Medulla oblongata (tissue), 1 donor: ENCODE measurements at regions not wholly inside any gene's neighbourhood (a gene's known extent, or its start where the extent isn't known, plus 50 kb on each side); places are given as distances from the start of the nearest gene placed in this dataset.

Source experiments
- DNase-seq: peaks from one replicate; pipeline ENCODE4 v3.0.0-alpha.2; 2015; ENCODE audit errors: extremely low spot score

- DNase-seq: no peak
These were observed 157.0 kb upstream of the CACNA1E start for GRCh38 chr1:181326348-181326747.

GRCh38 chr1:181327796-181328195, 155.5 kb upstream of the CACNA1E start:
- no peak for DNase-seq

- DNase-seq: no peak
These were observed 148.6 kb upstream of the CACNA1E start for GRCh38 chr1:181334724-181335123.

GRCh38 chr1:181335631-181336030, 147.7 kb upstream of the CACNA1E start:
- no peak for DNase-seq

GRCh38 chr1:181341026-181341632, 142.2 kb upstream of the CACNA1E start:
- no peak for DNase-seq

- DNase-seq: no peak
These were observed 139.2 kb upstream of the CACNA1E start for GRCh38 chr1:181344091-181344490.

- DNase-seq: no peak
These were observed 138.2 kb upstream of the CACNA1E start for GRCh38 chr1:181345146-181345545.

- DNase-seq: peak; percentile 44
These were observed 135.6 kb upstream of the CACNA1E start for GRCh38 chr1:181347495-181348390.

GRCh38 chr1:181349512-181349911, 133.8 kb upstream of the CACNA1E start:
- DNase-seq: no peak

- no peak for DNase-seq
These were observed 133.2 kb upstream of the CACNA1E start for GRCh38 chr1:181350131-181350530.

GRCh38 chr1:181351740-181352139, 131.6 kb upstream of the CACNA1E start:
- no peak for DNase-seq

- no peak for DNase-seq
These were observed 130.6 kb upstream of the CACNA1E start for GRCh38 chr1:181352695-181353094.

GRCh38 chr1:181353526-181353925, 129.8 kb upstream of the CACNA1E start:
- no peak for DNase-seq

GRCh38 chr1:181354865-181355264, 128.5 kb upstream of the CACNA1E start:
- no peak for DNase-seq

GRCh38 chr1:181356505-181357340, 126.6 kb upstream of the CACNA1E start:
- DNase-seq: peak; percentile 31

- DNase-seq: no peak
These were observed 124.3 kb upstream of the CACNA1E start for GRCh38 chr1:181359012-181359411.

GRCh38 chr1:181364801-181365200, 118.5 kb upstream of the CACNA1E start:
- DNase-seq: no peak

- DNase-seq: no peak
These were observed 116.4 kb upstream of the CACNA1E start for GRCh38 chr1:181366910-181367309.

GRCh38 chr1:181369416-181369815, 113.9 kb upstream of the CACNA1E start:
- no peak for DNase-seq

GRCh38 chr1:181383695-181384094, 99.6 kb upstream of the CACNA1E start:
- no peak for DNase-seq

- DNase-seq: no peak
These were observed 97.0 kb upstream of the CACNA1E start for GRCh38 chr1:181386340-181386739.

GRCh38 chr1:181386951-181387350, 96.4 kb upstream of the CACNA1E start:
- DNase-seq: no peak
